Natural killer cell (primary cell): ENCODE measurements at regions not wholly inside any gene's neighbourhood (a gene's known extent, or its start where the extent isn't known, plus 50 kb on each side); places are given as distances from the start of the nearest gene placed in this dataset.
"Not testable (repeated sequence)": the region's sequence is repeated elsewhere in the genome, so short reads cannot be mapped to it uniquely, and the experiment has no call there.

Experiments used
- ATAC-seq, 3 donors: fragments of 150-1000 bp in 2 of 3; fragments of 200-7000 bp in 1 of 3; cut with Tn5 transposase; 1 replicate in 1 of 3; 2 replicates in 2 of 3; pipeline ENCODE4 v1.10.0; 2021; ENCODE audit warnings: mild to moderate bottlenecking in 2 of 3, moderate library complexity in 2 of 3
- DNase-seq, 2 donors: peaks; one replicate each; pipeline versions ENCODE4 v3.0.0 to v3.0.0-alpha.2; 2013 to 2021; ENCODE audit warnings: mixed read lengths in 1 of 2
- H3K27ac ChIP-seq: one replicate; pipeline ENCODE4 v1.5.1; 2013; ENCODE audit warnings: mild to moderate bottlenecking, low read length
- H3K27me3 ChIP-seq: one replicate; pipeline ENCODE4 v1.6.1; 2013; ENCODE audit warnings: low read length; ENCODE audit not compliant: control insufficient read depth, insufficient read depth
- H3K36me3 ChIP-seq: one replicate; pipeline ENCODE4 v1.6.1; 2013; ENCODE audit warnings: low read length; ENCODE audit not compliant: control insufficient read depth, insufficient read depth
- H3K4me1 ChIP-seq: one replicate; pipeline ENCODE4 v1.6.1; 2013; ENCODE audit warnings: low read length; ENCODE audit not compliant: control insufficient read depth, insufficient read depth
- H3K4me3 ChIP-seq: one replicate; pipeline ENCODE4 v1.5.1; 2013; ENCODE audit warnings: low read length
- H3K9me3 ChIP-seq: one replicate; pipeline ENCODE4 v1.6.1; 2013; ENCODE audit warnings: low read length; ENCODE audit not compliant: control insufficient read depth, insufficient read depth
- H3K27ac Mint-ChIP-seq, 2 donors: one replicate each; pipeline ENCODE4 v1.8.0; 2022; ENCODE audit warnings: mild to moderate bottlenecking in 2 of 2, mixed read lengths in 2 of 2, moderate library complexity in 1 of 2
- H3K27me3 Mint-ChIP-seq, 2 donors: one replicate each; pipeline ENCODE4 v1.8.0; 2022; ENCODE audit warnings: low read depth in 2 of 2, mixed read lengths in 2 of 2
- H3K36me3 Mint-ChIP-seq: one replicate; pipeline ENCODE4 v1.8.0; 2022; ENCODE audit warnings: mixed read lengths
- H3K4me1 Mint-ChIP-seq, 2 donors: one replicate each; pipeline ENCODE4 v1.8.0; 2022; ENCODE audit warnings: mixed read lengths in 2 of 2
- H3K4me3 Mint-ChIP-seq: one replicate; pipeline ENCODE4 v1.8.0; 2022; ENCODE audit warnings: mild to moderate bottlenecking, moderate library complexity, mixed read lengths
- H3K9me3 Mint-ChIP-seq, 2 donors: one replicate each; pipeline ENCODE4 v1.8.0; 2022; ENCODE audit warnings: mixed read lengths in 2 of 2
- WGBS: methylation state at CpG from one replicate; pipeline ENCODE4 v1.1.7; 2013; ENCODE audit warnings: missing lambda C conversion rate; ENCODE audit not compliant: insufficient coverage; 5-methylcytosine and 5-hydroxymethylcytosine counted together
- intact Hi-C: fragments of 100-400 bp; cut with micrococcal nuclease; formaldehyde crosslinking; loops from one replicate; pipeline ENCODE4 v1.14.2; 2022

GRCh38 chr6:26795474-26796307, 136.1 kb upstream of the ZNF322 start:
- H3K9me3 Mint-ChIP-seq, H3K36me3 ChIP-seq, DNase-seq, H3K4me3 ChIP-seq, H3K4me1 Mint-ChIP-seq, intact Hi-C loops, H3K9me3 ChIP-seq, ATAC-seq, H3K27me3 ChIP-seq, H3K36me3 Mint-ChIP-seq, H3K4me1 ChIP-seq, H3K27ac Mint-ChIP-seq, H3K27me3 Mint-ChIP-seq, H3K27ac ChIP-seq, H3K4me3 Mint-ChIP-seq: not testable (repeated sequence)
- no CpG with 5 or more reads among the region's 10 CpGs for WGBS

- DNase-seq, ATAC-seq, H3K27ac Mint-ChIP-seq, H3K4me1 Mint-ChIP-seq, H3K9me3 Mint-ChIP-seq, H3K4me3 ChIP-seq, H3K27me3 ChIP-seq, H3K4me3 Mint-ChIP-seq, H3K27me3 Mint-ChIP-seq, H3K27ac ChIP-seq, H3K36me3 ChIP-seq, H3K4me1 ChIP-seq, intact Hi-C loops, H3K9me3 ChIP-seq, H3K36me3 Mint-ChIP-seq: not testable (repeated sequence)
- WGBS = no CpG with 5 or more reads among the region's 17 CpGs
These were observed 140.5 kb upstream of the ZNF322 start for GRCh38 chr6:26799903-26800633.

- H3K36me3 ChIP-seq, H3K27me3 ChIP-seq, H3K27ac ChIP-seq, H3K4me1 Mint-ChIP-seq, H3K27ac Mint-ChIP-seq, H3K4me3 Mint-ChIP-seq, H3K27me3 Mint-ChIP-seq, intact Hi-C loops, H3K9me3 ChIP-seq, H3K4me1 ChIP-seq, H3K9me3 Mint-ChIP-seq, H3K4me3 ChIP-seq, DNase-seq, H3K36me3 Mint-ChIP-seq, ATAC-seq: not testable (repeated sequence)
- WGBS = no CpG with 5 or more reads among the region's 16 CpGs
These were observed 144.2 kb upstream of the ZNF322 start for GRCh38 chr6:26803762-26804161.

GRCh38 chr6:26811486-26812116, 152.1 kb upstream of the ZNF322 start:
- H3K4me1 ChIP-seq, H3K4me1 Mint-ChIP-seq, H3K27ac ChIP-seq, H3K9me3 Mint-ChIP-seq, intact Hi-C loops, H3K27ac Mint-ChIP-seq, H3K36me3 ChIP-seq, H3K9me3 ChIP-seq, DNase-seq, H3K27me3 Mint-ChIP-seq, H3K4me3 ChIP-seq, H3K36me3 Mint-ChIP-seq, ATAC-seq, H3K27me3 ChIP-seq, H3K4me3 Mint-ChIP-seq: not testable (repeated sequence)
- no CpG with 5 or more reads among the region's 36 CpGs for WGBS

GRCh38 chr6:26818640-26819225, 159.2 kb upstream of the ZNF322 start:
- ATAC-seq, DNase-seq, H3K27me3 ChIP-seq, H3K36me3 Mint-ChIP-seq, H3K36me3 ChIP-seq, H3K4me1 Mint-ChIP-seq, H3K9me3 ChIP-seq, H3K4me3 ChIP-seq, H3K4me1 ChIP-seq, H3K27ac ChIP-seq, H3K27ac Mint-ChIP-seq, H3K9me3 Mint-ChIP-seq, H3K27me3 Mint-ChIP-seq, H3K4me3 Mint-ChIP-seq, intact Hi-C loops: not testable (repeated sequence)
- no CpG with 5 or more reads among the region's 5 CpGs for WGBS

GRCh38 chr6:26827965-26828364, 168.4 kb upstream of the ZNF322 start:
- H3K4me1 Mint-ChIP-seq, H3K27me3 Mint-ChIP-seq, H3K4me3 Mint-ChIP-seq, H3K4me1 ChIP-seq, H3K27ac Mint-ChIP-seq, ATAC-seq, H3K27me3 ChIP-seq, H3K36me3 ChIP-seq, intact Hi-C loops, H3K9me3 Mint-ChIP-seq, H3K4me3 ChIP-seq, H3K9me3 ChIP-seq, H3K27ac ChIP-seq, H3K36me3 Mint-ChIP-seq, DNase-seq: not testable (repeated sequence)
- no CpG with 5 or more reads among the region's 4 CpGs for WGBS

GRCh38 chr6:26829480-26829879, 169.9 kb upstream of the ZNF322 start:
- H3K9me3 ChIP-seq, ATAC-seq, H3K4me3 Mint-ChIP-seq, H3K9me3 Mint-ChIP-seq, H3K4me1 Mint-ChIP-seq, H3K4me3 ChIP-seq, H3K36me3 Mint-ChIP-seq, H3K27me3 Mint-ChIP-seq, H3K36me3 ChIP-seq, H3K27ac ChIP-seq, H3K27me3 ChIP-seq, H3K27ac Mint-ChIP-seq, intact Hi-C loops, DNase-seq, H3K4me1 ChIP-seq: not testable (repeated sequence)
- no CpG with 5 or more reads among the region's 2 CpGs for WGBS
